Pancreas (tissue), 10 donors: ENCODE measurements at regions not wholly inside any gene's neighbourhood (a gene's known extent, or its start where the extent isn't known, plus 50 kb on each side); places are given as distances from the start of the nearest gene placed in this dataset.

Experiments used
- ATAC-seq, 4 donors: fragments of 200-7000 bp; cut with Tn5 transposase; one replicate each; pipeline versions ENCODE4 v1.8.0 to v1.9.1; 2020; ENCODE audit warnings: mild to moderate bottlenecking in 4 of 4, moderate library complexity in 4 of 4
- DNase-seq, 6 donors: peaks; one replicate each; pipeline ENCODE4 v3.0.0-alpha.2; 2020
- FAIRE-seq: peaks from 2 replicates; lab custom pipeline; 2012; peaks lifted over from hg19 to GRCh38; lab: Jason Lieb, UNC
- H3K27ac ChIP-seq, 4 donors: fragments of 200-600 bp; sonication (generic); 1 replicate in 3 of 4; 2 replicates in 1 of 4; pipeline versions ENCODE4 v1.5.0 to v1.8.0; 2020
- H3K27me3 ChIP-seq, 4 donors: fragments of 200-600 bp; one replicate each; pipeline ENCODE4 v1.8.0; 2021
- H3K36me3 ChIP-seq, 3 donors: fragments of 200-600 bp; sonication (generic) in 1 of 3; one replicate each; pipeline versions ENCODE4 v1.5.0 to v1.8.0; 2020 to 2021
- H3K4me1 ChIP-seq, 3 donors: fragments of 200-600 bp; one replicate each; pipeline ENCODE4 v1.8.0; 2021
- H3K4me3 ChIP-seq, 4 donors: fragments of 200-600 bp; sonication (generic) in 2 of 4; one replicate each; pipeline versions ENCODE4 v1.5.0 to v1.8.0; 2020 to 2021
- H3K9me3 ChIP-seq, 4 donors: fragments of 200-600 bp; one replicate each; pipeline ENCODE4 v1.8.0; 2021
- CTCF ChIP-seq, 4 donors: fragments of 200-600 bp; sonication (generic) in 3 of 4; IDR thresholded peaks; one replicate each; pipeline versions ENCODE4 v1.5.0 to v1.8.0; 2021; ENCODE audit warnings: antibody characterized with exemption in 4 of 4
- WGBS, 2 donors: extraction: QIAGEN DNeasy Blood & Tissue Kit; methylation state at CpG; one replicate each; pipeline ENCODE4 v1.1.7; 2013; 5-methylcytosine and 5-hydroxymethylcytosine counted together
- intact Hi-C, 3 donors: fragments of 100-400 bp; cut with DNase I; formaldehyde crosslinking; loops; one replicate each; pipeline versions ENCODE4 v1.11.1 to v1.14.2; 2022
- donor health status: healthy with polysubstance abuse.
- donor health status: DM: no; HTN: no; CAD: no; lungs with moderate emphysema.
- donor health status: DM: no; HTN: no; CAD: no.
- donor health status: control.
- donor health status: control.
- donor health status: Bipolar disorder and iron deficiency.
- donor health status: DM: yes; HTN: yes; CAD: no.
- donor health status: DM: no; HTN: no; CAD: no.
- donor health status: DM: no; HTN: no; CAD: no.
- donor health status: DM: yes; HTN: yes; CAD: no.

GRCh38 chr11:8779732-8780131, 97.1 kb downstream of the RPL27A start:
- ATAC-seq (no peak), DNase-seq (no peak), FAIRE-seq (no peak)
- no peak overlapping the region for H3K27ac ChIP-seq
- H3K4me1 ChIP-seq, result peaks cover 9 to 29% (median 15%) of the 10 kb centered on the region in 3 donors
- no peaks in the 10 kb centered on the region for H3K27me3 ChIP-seq
- intact Hi-C loops, result no loop called here
- H3K4me3 ChIP-seq, result no peak overlapping the region
- no peaks in the 10 kb centered on the region for H3K9me3 ChIP-seq
- H3K36me3 ChIP-seq, result no peaks in the 10 kb centered on the region
- 94 to 98% methylated on average over 10 of the region's 10 CpGs for WGBS, 2 donors
- TF ChIP-seq CTCF (IDR thresholded peaks at IDR 0.05), result no peak

- DNase-seq (no peak), FAIRE-seq (no peak), ATAC-seq (no peak)
- WGBS, 2 donors, result 76 to 82% methylated on average over 6 of the region's 6 CpGs
- TF ChIP-seq CTCF (IDR thresholded peaks at IDR 0.05), result no peak
- intact Hi-C loops, result no loop called here
- Histone ChIP-seq H3K27me3 (no peaks in the 10 kb centered on the region), H3K27ac (no peak overlapping the region), H3K9me3 (no peaks in the 10 kb centered on the region), H3K4me1 (peaks cover 0 to 16% (median 7%) of the 10 kb centered on the region in 3 donors), H3K36me3 (no peaks in the 10 kb centered on the region), H3K4me3 (no peak overlapping the region)
Measured at GRCh38 chr11:8784954-8785353, 102.4 kb downstream of the RPL27A start.

- TF ChIP-seq CTCF (IDR thresholded peaks at IDR 0.05), result no peak
- ATAC-seq (no peak), FAIRE-seq (no peak), DNase-seq (no peak)
- no peak overlapping the region for H3K27ac ChIP-seq
- H3K36me3 ChIP-seq, result no peaks in the 10 kb centered on the region
- intact Hi-C loops, result no loop called here
- whole genome bisulfite sequencing, 2 donors, result 81 to 86% methylated on average over 3 of the region's 3 CpGs
- H3K4me3 ChIP-seq, result no peak overlapping the region
- H3K4me1 ChIP-seq, result peaks cover 0 to 21% (median 12%) of the 10 kb centered on the region in 3 donors
- H3K27me3 ChIP-seq, result no peaks in the 10 kb centered on the region
- H3K9me3 ChIP-seq, result no peaks in the 10 kb centered on the region
Measured at GRCh38 chr11:8785457-8785856, 102.9 kb downstream of the RPL27A start.

GRCh38 chr11:8785998-8786397, 103.4 kb downstream of the RPL27A start:
- no peak for FAIRE-seq
- H3K4me3 ChIP-seq, result no peak overlapping the region
- no peak overlapping the region for H3K27ac ChIP-seq
- TF ChIP-seq CTCF (IDR thresholded peaks at IDR 0.05), result no peak
- 86 to 91% methylated on average over 2 of the region's 2 CpGs for WGBS, 2 donors
- H3K36me3 ChIP-seq, result no peaks in the 10 kb centered on the region
- peaks cover 0 to 24% (median 14%) of the 10 kb centered on the region in 3 donors for H3K4me1 ChIP-seq
- H3K9me3 ChIP-seq, result no peaks in the 10 kb centered on the region
- no peaks in the 10 kb centered on the region for H3K27me3 ChIP-seq
- intact Hi-C loops, result no loop called here
- DNase-seq, result no peak
- ATAC-seq, result no peak

- no peak for FAIRE-seq
- H3K36me3 ChIP-seq, result no peaks in the 10 kb centered on the region
- no peak for ATAC-seq
- H3K27me3 ChIP-seq, result no peaks in the 10 kb centered on the region
- no peak overlapping the region for H3K4me3 ChIP-seq
- WGBS, 2 donors, result 86 to 90% methylated on average over 1 of the region's 1 CpG
- intact Hi-C loops, result no loop called here
- H3K9me3 ChIP-seq, result no peaks in the 10 kb centered on the region
- H3K4me1 ChIP-seq, result peaks cover 0 to 28% (median 15%) of the 10 kb centered on the region in 3 donors
- no peak for TF ChIP-seq CTCF (IDR thresholded peaks at IDR 0.05)
- H3K27ac ChIP-seq, result no peak overlapping the region
- no peak for DNase-seq
Measured at GRCh38 chr11:8786933-8787332, 104.3 kb downstream of the RPL27A start.
